Heart right ventricle (tissue), 16 donors: ENCODE measurements at regions not wholly inside any gene's neighbourhood (a gene's known extent, or its start where the extent isn't known, plus 50 kb on each side); places are given as distances from the start of the nearest gene placed in this dataset.

Source experiments
- ATAC-seq, 8 donors: fragments of 200-7000 bp; cut with Tn5 transposase; one replicate each; pipeline ENCODE4 v1.9.1; 2020; ENCODE audit warnings: mild to moderate bottlenecking in 8 of 8, moderate library complexity in 8 of 8, moderate number of reproducible peaks in 1 of 8
- DNase-seq, 2 donors: peaks; one replicate each; pipeline ENCODE4 v3.0.0-alpha.2; 2020
- H3K27ac ChIP-seq, 10 donors: fragments of 200-600 bp; sonication (generic) in 2 of 10; one replicate each; pipeline versions ENCODE4 v1.5.0 to v1.8.0; 2020 to 2022; ENCODE audit warnings: mild to moderate bottlenecking in 3 of 10
- H3K27me3 ChIP-seq, 7 donors: fragments of 200-600 bp; one replicate each; pipeline ENCODE4 v1.8.0; 2021 to 2022; ENCODE audit warnings: mild to moderate bottlenecking in 2 of 7
- H3K36me3 ChIP-seq, 9 donors: fragments of 200-600 bp; sonication (generic) in 1 of 9; one replicate each; pipeline versions ENCODE4 v1.5.0 to v1.8.0; 2020 to 2022; ENCODE audit warnings: mild to moderate bottlenecking in 2 of 9
- H3K4me1 ChIP-seq, 9 donors: fragments of 200-600 bp; sonication (generic) in 1 of 9; one replicate each; pipeline versions ENCODE4 v1.5.0 to v1.8.0; 2020 to 2022; ENCODE audit warnings: mild to moderate bottlenecking in 4 of 9
- H3K4me3 ChIP-seq, 10 donors: fragments of 200-600 bp; sonication (generic) in 2 of 10; one replicate each; pipeline versions ENCODE4 v1.5.0 to v1.8.0; 2020 to 2022; ENCODE audit warnings: mild to moderate bottlenecking in 7 of 10, moderate library complexity in 2 of 10
- H3K9me3 ChIP-seq, 11 donors: fragments of 200-600 bp in 10 of 11; sonication (generic) in 2 of 11; one replicate each; pipeline versions ENCODE4 v1.5.0 to v1.8.0; 2013 to 2022; ENCODE audit warnings: mild to moderate bottlenecking in 2 of 11, control low read depth in 1 of 11, moderate library complexity in 1 of 11
- WGBS, 2 donors: extraction: QIAGEN DNeasy Blood & Tissue Kit; methylation state at CpG; one replicate each; pipeline ENCODE4 v1.1.7; 2013; ENCODE audit warnings: inconsistent platforms in 1 of 2; 5-methylcytosine and 5-hydroxymethylcytosine counted together
- intact Hi-C, 10 donors: fragments of 100-400 bp; cut with DNase I; formaldehyde crosslinking; loops; one replicate each; pipeline versions ENCODE4 v1.11.1 to v1.14.2; 2022
- TF ChIP-seq, protein P1 (sequence below), 9 donors: fragments of 200-600 bp; sonication (generic) in 2 of 9; IDR thresholded peaks; one replicate each; pipeline versions ENCODE4 v1.5.0 to v1.8.0; 2021 to 2022; ENCODE audit warnings: antibody characterized with exemption in 9 of 9, mild to moderate bottlenecking in 5 of 9, moderate library complexity in 1 of 9
- donor health status: Arrhythmogenic right ventricular cardiomyopathy.
- donor health status: ischemic (EF 13 %, LVEDD 7.1; RV severe dilation, severe dysfunction).
- donor health status: healthy with polysubstance abuse.
- donor health status: DM: no; HTN: yes; CAD: no.
- donor health status: DM: no; HTN: no; CAD: no.
- donor health status: ischemic (EF 25% LVEDD 6.9; RV normal size, moderate dysfunction).
- donor health status: ischemic (EF 25% LVEDD 5.7; RV mildly dilated, moderate dysfunction).
- donor health status: healthy.
- donor health status: DM: yes; HTN: yes; CAD: no.
- donor health status: Ischemic cardiomyopathy.
- donor health status: ischemic (EF 35%, LVEDD 5.7; RV mildly dilated, moderate dysfunction).
- donor health status: nonischemic (EF 11% LVEDD 7.7; RV severe dilation, severe dysfunction).
- donor health status: DM: yes; HTN: yes; CAD: no.
- donor health status: PGD.
- donor health status: ischemic (EF 29% LVEDD 5.4; RV normal size, mild dysfunction).
- donor health status: nonischemic (EF 23%, LVEDD 6.1; RV moderate dilation, normal function).

DNA sequence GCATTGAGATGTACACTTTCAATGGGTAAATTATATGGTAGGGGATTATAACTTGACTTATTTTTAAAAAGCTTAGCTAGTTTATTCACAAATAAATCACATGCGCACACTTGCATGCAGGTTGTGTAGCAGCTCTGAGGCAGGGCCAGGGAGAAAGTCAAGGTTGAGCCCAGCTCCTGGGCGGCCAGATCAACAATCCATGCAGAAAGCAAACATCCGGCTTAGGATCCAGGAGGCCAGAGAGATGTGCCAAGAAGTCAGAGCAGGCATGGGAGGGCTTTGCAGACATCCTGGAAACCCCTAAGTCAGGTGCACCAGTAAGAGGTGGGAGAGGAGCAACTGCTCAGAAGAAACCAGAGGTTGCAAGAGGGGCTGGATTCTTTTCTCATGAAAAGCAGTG, 186.5 kb downstream of the AXIN2 start:
- Histone ChIP-seq H3K4me3 (no peak overlapping the region), H3K4me1 (no peaks in the 10 kb centered on the region), H3K27ac (no peak overlapping the region), H3K9me3 (no peaks in the 10 kb centered on the region), H3K36me3 (no peaks in the 10 kb centered on the region), H3K27me3 (peaks cover 0 to 21% (median 12%) of the 10 kb centered on the region in 7 donors)
- ATAC-seq (no peak), DNase-seq (no peak)
- 80 to 93% methylated on average over 3 of the region's 3 CpGs for WGBS, 2 donors
- TF ChIP-seq, protein P1, sequence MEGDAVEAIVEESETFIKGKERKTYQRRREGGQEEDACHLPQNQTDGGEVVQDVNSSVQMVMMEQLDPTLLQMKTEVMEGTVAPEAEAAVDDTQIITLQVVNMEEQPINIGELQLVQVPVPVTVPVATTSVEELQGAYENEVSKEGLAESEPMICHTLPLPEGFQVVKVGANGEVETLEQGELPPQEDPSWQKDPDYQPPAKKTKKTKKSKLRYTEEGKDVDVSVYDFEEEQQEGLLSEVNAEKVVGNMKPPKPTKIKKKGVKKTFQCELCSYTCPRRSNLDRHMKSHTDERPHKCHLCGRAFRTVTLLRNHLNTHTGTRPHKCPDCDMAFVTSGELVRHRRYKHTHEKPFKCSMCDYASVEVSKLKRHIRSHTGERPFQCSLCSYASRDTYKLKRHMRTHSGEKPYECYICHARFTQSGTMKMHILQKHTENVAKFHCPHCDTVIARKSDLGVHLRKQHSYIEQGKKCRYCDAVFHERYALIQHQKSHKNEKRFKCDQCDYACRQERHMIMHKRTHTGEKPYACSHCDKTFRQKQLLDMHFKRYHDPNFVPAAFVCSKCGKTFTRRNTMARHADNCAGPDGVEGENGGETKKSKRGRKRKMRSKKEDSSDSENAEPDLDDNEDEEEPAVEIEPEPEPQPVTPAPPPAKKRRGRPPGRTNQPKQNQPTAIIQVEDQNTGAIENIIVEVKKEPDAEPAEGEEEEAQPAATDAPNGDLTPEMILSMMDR (IDR thresholded peaks at IDR 0.05), result no peak
- intact Hi-C loops, result no loop called here

DNA sequence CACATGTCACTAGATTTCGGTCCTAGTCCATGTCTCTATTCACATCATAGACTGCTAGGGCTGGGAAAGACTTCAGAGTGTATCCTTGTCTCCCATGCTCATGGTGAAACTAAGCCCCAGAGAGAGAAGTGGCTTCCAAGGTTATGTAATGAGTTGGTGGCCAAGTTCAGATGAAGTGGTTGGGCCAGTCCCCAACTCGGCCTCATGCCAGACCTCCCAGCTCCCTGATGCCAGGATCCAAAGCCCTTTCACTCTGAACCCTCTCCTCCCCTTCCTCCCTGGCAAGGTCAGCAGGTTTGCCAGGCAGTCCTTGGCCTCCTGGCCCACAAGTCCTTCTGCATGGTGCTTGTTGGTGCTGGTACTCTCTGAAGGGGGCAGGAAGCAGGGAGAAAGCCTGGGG, 189.7 kb downstream of the AXIN2 start:
- 71 to 75% methylated on average over 2 of the region's 2 CpGs for WGBS, 2 donors
- Histone ChIP-seq H3K27me3 (peaks cover 0 to 27% (median 12%) of the 10 kb centered on the region in 7 donors), H3K4me3 (no peak overlapping the region), H3K36me3 (no peaks in the 10 kb centered on the region), H3K4me1 (no peaks in the 10 kb centered on the region), H3K27ac (no peak overlapping the region), H3K9me3 (peaks cover 0 to 7% (median 0%) of the 10 kb centered on the region in 11 donors)
- peak in 6 of 8 donors; percentile 25 to 77 (median 44) for ATAC-seq
- DNase-seq, result peak in 1 of 2 donors; percentile 50
- intact Hi-C loops, result no loop called here
- TF ChIP-seq, protein P1 (IDR thresholded peaks at IDR 0.05), result no peak

DNA sequence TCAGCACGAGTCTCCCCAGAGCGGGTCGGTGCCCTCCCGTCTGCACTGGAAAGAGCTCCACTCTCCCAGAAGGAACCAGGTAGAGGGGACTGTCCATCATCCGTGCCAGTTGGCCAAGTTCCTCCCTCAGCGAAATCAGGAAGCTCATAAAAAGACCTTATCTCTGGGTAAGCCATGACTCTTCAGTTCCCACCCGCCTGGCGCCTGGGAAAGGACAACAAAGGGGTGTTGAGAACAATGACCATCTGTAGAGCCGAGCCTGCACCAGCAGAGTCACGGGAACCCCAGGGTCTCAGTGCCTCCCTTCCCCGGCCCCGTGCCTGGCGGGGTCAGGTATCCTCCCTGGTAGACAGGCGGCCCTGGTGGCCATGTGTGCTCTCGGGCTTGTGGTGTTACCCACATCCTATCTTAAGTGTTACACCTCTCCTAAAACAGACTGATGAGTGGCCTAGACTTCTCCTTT, 190.7 kb downstream of the AXIN2 start:
- no peak overlapping the region for H3K4me3 ChIP-seq
- peak in 1 of 8 donors; percentile 29 for ATAC-seq
- no peaks in the 10 kb centered on the region for H3K4me1 ChIP-seq
- H3K9me3 ChIP-seq, result peaks cover 0 to 7% (median 0%) of the 10 kb centered on the region in 11 donors
- intact Hi-C loops, result no loop called here
- TF ChIP-seq, protein P1 (IDR thresholded peaks at IDR 0.05), result no peak
- DNase-seq, result no peak
- H3K36me3 ChIP-seq, result no peaks in the 10 kb centered on the region
- peaks cover 0 to 27% (median 15%) of the 10 kb centered on the region in 7 donors for H3K27me3 ChIP-seq
- H3K27ac ChIP-seq, result no peak overlapping the region
- WGBS, 2 donors, result 35 to 41% methylated on average over 15 of the region's 15 CpGs

DNA sequence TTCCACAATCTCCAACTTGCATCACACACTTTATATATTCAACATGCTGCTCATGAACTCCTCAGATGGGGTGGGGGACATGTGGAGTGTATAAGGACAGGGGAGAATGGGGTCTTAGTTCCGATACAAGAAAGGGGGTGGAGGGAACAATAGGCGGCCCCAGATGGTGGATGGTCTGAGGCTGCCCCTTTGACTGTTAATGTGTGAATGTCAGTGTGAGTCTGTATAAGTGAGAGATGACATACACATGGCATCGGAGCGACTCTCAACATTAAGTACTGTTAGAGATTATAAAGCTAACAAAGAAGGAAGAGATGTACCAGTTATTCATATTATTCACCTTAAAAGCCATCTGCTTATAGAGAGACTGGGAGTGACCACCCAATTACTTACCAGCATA, 193.1 kb downstream of the AXIN2 start:
- WGBS, 2 donors, result 88 to 92% methylated on average over 4 of the region's 4 CpGs

More for the DNA sequence above, 193.1 kb downstream of the AXIN2 start:
- no peak for DNase-seq
- Histone ChIP-seq H3K4me3 (no peak overlapping the region), H3K4me1 (no peaks in the 10 kb centered on the region), H3K27me3 (peaks cover 0 to 27% (median 13%) of the 10 kb centered on the region in 7 donors), H3K27ac (no peak overlapping the region), H3K9me3 (peaks cover 0 to 7% (median 0%) of the 10 kb centered on the region in 11 donors), H3K36me3 (no peaks in the 10 kb centered on the region)
- intact Hi-C loops, result no loop called here
- TF ChIP-seq, protein P1 (IDR thresholded peaks at IDR 0.05), result no peak
- ATAC-seq, result no peak
